ENCODE measurements at regions not wholly inside any gene's neighbourhood (a gene's known extent, or its start where the extent isn't known, plus 50 kb on each side); places are given as distances from the start of the nearest gene placed in this dataset.

DNA sequence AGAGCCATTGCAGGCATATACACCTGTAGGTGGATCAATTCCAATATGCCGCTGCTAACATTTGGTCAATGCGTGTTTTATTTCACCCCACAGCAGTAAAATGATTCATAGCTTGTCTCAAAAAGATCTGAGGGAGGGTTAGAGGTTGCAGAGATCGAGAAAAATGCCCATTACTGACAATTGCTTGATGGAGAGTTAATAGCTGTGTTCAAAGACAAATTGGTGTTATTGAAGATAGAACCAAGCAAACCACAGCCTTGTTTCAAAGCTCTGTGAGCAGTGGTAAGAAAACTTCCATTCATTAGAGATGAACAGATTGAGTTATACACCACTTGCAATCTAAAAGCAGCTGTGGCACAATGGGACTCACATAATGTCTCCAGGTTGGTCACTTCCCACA, 95.4 kb downstream of the KCNE4 start:
- no peak for DNase-seq (ENCODE audit: low read depth, low spot score)
- no peak overlapping the region for H3K4me3 ChIP-seq (ENCODE audit: low read depth, low read length)
- TF ChIP-seq, protein P1, sequence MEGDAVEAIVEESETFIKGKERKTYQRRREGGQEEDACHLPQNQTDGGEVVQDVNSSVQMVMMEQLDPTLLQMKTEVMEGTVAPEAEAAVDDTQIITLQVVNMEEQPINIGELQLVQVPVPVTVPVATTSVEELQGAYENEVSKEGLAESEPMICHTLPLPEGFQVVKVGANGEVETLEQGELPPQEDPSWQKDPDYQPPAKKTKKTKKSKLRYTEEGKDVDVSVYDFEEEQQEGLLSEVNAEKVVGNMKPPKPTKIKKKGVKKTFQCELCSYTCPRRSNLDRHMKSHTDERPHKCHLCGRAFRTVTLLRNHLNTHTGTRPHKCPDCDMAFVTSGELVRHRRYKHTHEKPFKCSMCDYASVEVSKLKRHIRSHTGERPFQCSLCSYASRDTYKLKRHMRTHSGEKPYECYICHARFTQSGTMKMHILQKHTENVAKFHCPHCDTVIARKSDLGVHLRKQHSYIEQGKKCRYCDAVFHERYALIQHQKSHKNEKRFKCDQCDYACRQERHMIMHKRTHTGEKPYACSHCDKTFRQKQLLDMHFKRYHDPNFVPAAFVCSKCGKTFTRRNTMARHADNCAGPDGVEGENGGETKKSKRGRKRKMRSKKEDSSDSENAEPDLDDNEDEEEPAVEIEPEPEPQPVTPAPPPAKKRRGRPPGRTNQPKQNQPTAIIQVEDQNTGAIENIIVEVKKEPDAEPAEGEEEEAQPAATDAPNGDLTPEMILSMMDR (IDR thresholded peaks at IDR 0.05; ENCODE audit: low read depth, low read length) = no peak
- in situ Hi-C loops (cut with HindIII; ENCODE audit: low sequenced_read_pairs) = no loop called here

DNA sequence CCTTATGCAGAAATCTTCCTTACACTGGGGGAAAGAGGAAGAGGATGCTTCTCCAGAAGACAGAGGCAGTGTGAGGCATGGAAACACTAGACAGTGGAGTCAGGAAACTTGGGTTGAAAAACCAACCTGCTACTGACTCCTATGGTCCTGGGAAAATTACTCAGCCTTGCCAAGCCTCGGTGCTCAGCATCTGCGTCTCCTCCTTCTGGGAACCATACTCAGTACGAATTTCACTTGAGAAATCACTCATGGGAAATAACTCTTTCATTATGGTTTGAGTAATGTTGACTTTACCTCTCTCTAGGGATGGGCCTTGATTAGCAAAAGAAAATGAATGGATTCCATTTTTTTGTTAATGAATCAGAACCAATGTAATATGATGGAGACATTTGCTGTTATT, 96.5 kb downstream of the KCNE4 start:
- H3K4me3 ChIP-seq (ENCODE audit: low read depth, low read length) = no peak overlapping the region
- TF ChIP-seq, protein P1 (IDR thresholded peaks at IDR 0.05; ENCODE audit: low read depth, low read length) = no peak
- in situ Hi-C loops (cut with HindIII; ENCODE audit: low sequenced_read_pairs) = no loop called here
- DNase-seq (ENCODE audit: low read depth, low spot score) = no peak

DNA sequence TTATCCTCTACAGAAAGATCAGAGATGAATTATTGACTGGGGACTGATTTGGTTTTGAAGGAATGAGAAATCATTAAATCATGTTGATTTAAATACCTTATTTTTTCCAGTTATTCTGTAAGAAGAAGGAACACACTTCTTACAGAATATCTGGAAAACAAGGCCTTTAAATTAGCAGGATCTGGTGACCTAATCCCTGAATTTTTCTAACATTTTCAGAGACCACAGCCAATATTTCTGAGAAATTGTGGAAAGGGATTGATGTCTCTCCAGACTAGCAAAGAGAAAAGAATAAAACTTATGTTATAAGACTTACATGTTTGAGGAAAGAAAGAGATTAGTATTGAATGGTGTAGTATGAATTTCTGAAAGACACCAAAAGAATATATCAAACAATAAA, 104.0 kb downstream of the KCNE4 start:
- TF ChIP-seq, protein P1 (IDR thresholded peaks at IDR 0.05; ENCODE audit: low read depth, low read length) = no peak
- in situ Hi-C loops (cut with HindIII; ENCODE audit: low sequenced_read_pairs) = no loop called here
- no peak overlapping the region for H3K4me3 ChIP-seq (ENCODE audit: low read depth, low read length)
- no peak for DNase-seq (ENCODE audit: low read depth, low spot score)

DNA sequence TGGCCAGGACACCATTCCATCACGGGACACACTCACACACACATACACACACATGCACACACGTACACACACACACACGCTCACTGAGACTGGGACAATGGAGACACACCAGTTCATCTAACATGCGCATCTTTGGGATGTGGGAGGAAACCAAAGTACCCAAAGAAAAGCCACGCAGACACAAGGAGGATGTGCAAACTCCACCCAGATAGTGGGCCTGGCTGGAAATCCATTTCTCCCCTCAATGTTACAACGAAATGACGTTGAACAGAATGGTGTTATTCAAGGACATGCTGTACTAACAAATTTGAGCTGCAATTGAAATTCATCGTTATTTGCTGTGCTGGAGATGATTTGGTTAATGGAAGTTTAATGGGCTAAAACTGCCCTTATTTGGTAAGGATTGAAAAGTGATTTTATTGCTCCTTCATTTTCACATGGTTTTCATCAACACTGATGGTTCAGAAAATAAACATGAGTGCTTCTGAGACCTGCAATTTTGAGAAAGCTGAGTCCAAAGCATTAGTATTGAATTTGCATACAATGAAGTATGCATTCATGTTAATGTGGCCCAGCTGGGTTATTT, 110.0 kb downstream of the KCNE4 start:
- no peak for DNase-seq (ENCODE audit: low read depth, low spot score)
- H3K4me3 ChIP-seq (ENCODE audit: low read depth, low read length) = no peak overlapping the region
- in situ Hi-C loops (cut with HindIII; ENCODE audit: low sequenced_read_pairs) = no loop called here
- TF ChIP-seq, protein P1 (IDR thresholded peaks at IDR 0.05; ENCODE audit: low read depth, low read length) = no peak

DNA sequence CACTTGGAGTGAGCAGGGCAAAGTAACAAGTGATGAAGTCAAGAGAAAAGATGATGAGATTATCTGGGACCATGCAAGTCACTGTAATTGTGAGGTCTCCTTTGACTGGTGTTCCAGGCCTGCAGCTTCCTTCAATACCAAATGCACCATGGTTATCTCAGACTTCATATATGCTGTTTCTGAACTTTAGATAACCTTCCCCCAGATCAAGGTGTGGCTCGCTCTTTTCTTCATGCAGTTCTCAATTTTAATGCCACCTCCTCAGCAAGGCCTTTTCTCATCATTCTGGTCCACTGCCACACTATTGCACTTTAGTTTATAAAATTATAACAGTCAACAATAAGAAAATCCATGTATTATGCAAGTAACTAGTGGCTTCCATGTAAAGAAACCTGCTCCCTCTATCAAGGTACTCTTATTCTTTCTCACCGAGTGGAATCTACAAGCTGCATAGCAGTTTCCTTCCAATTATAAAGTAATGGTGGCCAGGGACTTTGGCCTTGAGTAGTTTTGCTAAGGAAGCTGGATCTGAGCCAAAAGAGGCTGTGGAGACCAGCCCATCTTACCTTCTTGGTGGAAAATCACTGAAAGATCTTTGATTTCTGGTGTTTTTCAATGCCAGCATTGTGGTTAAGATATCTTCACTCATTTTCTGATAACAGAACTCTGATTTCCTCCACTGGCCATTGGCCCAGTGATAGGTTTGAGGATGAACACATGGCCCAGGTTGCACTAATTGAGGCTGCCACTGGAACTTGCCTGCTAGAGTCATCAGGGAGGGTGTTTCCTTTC, 113.6 kb downstream of the KCNE4 start:
- in situ Hi-C loops (cut with HindIII; ENCODE audit: low sequenced_read_pairs) = no loop called here
- no peak for DNase-seq (ENCODE audit: low read depth, low spot score)
- H3K4me3 ChIP-seq (ENCODE audit: low read depth, low read length) = no peak overlapping the region
- TF ChIP-seq, protein P1 (IDR thresholded peaks at IDR 0.05; ENCODE audit: low read depth, low read length) = no peak

DNA sequence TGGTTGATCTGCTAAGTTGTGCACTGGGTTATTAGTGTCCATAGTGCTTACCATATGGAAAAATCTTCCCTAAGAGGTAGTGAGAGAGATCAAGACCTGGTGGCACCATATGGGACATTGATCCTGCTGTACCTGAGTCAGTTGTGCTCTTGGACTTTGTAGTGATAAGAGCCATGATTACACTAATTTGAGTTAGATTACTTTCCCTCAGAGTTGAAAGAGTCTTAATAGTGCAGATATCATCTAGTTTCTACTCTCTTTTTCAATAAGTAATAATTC, 114.2 kb downstream of the KCNE4 start:
- TF ChIP-seq, protein P1 (IDR thresholded peaks at IDR 0.05; ENCODE audit: low read depth, low read length) = no peak
- DNase-seq (ENCODE audit: low read depth, low spot score) = no peak
- in situ Hi-C loops (cut with HindIII; ENCODE audit: low sequenced_read_pairs) = no loop called here
- H3K4me3 ChIP-seq (ENCODE audit: low read depth, low read length) = no peak overlapping the region
